HG03442 (cell line): ENCODE measurements at regions not wholly inside any gene's neighbourhood (a gene's known extent, or its start where the extent isn't known, plus 50 kb on each side); places are given as distances from the start of the nearest gene placed in this dataset.

Experiments
- ATAC-seq: cut with Tn5 transposase; IDR thresholded peaks from one replicate; pipeline ENCODE4 v1.9.1; 2021; ENCODE audit warnings: mild to moderate bottlenecking, moderate library complexity; ENCODE audit not compliant: unreplicated experiment

GRCh38 chr1:229217716-229218115 lies 53.2 kb upstream of the RAB4A start:
- ATAC-seq = no peak

DNA sequence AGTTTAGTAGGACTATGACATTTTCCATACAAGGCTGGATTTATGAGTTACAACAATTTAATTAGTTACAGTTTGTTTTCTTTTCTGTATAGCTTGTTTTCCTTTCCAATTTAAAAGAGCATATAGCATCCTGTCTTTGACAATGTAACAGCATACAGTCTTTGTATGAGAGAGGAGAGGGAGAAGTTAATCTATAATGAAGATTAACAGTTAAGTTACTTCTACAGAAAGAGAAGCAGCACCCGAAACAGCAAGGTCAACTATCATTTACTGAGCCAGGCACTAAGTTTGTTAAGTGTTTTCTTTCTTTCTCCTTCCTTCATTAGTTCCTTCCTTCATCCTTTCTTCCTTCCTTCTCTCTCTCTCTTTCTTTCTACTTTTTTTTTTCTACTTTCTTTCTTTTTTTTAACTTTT lies 52.3 kb upstream of the RAB4A start:
- no peak for ATAC-seq

DNA sequence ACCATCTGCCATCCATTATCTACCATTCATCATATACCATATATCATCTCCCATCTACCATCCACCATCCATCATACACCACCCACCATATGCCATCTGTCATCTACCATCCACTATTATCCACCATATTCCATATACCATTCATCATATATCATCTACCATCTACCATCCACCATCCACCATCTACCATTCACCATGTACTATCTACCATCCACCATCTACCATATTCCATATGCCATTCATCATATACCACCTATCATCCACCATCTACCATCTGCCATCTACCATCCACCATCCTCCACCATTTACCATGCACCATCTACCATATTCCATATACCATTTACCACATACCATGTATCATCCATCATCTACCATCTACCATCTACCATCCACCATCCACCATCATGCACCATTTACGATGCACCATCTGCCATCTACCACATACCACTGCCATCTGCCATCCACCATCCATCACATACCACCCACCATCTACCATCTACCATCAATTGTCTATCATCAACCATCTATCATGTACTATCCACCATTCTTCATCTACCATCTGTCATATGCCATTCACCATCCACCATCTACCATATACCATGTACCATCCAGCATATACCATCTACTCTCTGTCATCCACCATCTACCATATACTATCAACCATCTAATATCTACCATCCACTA lies 50.6 kb upstream of the RAB4A start:
- ATAC-seq = no peak

DNA sequence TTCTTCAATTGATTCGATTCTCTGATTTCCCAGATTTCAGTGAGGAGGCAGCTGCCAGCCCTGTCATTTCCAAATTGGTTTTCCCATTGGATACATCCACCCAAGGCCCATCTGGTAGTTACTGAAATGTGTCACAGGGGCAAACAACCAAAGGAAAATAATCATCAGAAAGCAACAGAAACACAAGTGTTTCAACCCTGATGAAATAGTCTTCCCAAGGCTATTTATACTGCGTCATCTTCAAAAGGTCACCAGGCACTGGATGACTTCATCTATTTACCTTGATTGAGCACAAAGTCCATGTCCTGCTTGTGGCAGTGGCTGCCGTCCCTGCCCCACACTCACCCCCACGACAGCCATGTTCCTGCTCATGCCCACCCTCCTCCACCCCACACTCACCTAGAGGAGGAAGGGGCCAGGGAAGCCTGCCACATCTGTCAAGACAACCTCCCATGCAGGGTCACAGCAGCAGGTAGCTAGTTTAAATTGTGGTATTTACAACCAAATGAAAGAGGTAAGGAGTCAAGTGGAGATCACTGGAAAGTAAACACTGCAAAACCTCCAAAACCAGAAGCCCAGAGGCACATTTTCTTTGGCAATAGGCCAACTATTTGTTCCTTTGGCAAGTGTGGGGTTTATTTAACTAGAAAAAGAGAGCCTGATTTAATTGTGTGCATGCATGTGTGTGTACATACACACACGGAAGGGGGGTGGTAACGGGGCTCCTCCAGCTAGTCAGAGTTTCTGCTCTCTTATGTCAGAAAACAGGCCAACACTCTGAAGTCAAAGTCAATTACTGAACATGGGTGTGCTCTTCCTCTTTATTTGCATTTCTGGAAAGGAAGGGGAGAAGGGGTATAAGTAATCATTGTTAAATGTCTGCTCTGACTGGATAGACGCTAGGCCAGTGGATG lies 49.5 kb upstream of the RAB4A start:
- ATAC-seq = no peak
